Astrocyte (in vitro differentiated cells and primary cell): ENCODE measurements at regions not wholly inside any gene's neighbourhood (a gene's known extent, or its start where the extent isn't known, plus 50 kb on each side); places are given as distances from the start of the nearest gene placed in this dataset.

Experiments used
- DNase-seq: peaks from one replicate; pipeline ENCODE4 v3.0.0-alpha.2; 2010; ENCODE audit warnings: low read depth
- FAIRE-seq: peaks from 2 replicates; lab custom pipeline; 2011; peaks lifted over from hg19 to GRCh38; lab: Jason Lieb, UNC
- H2AFZ ChIP-seq: 2 replicates; pipeline ENCODE4 v1.6.0; 2012; ENCODE audit warnings: low read depth, low read length, inconsistent platforms
- H3K27ac ChIP-seq: 2 replicates; pipeline ENCODE4 v1.5.1; 2011; ENCODE audit warnings: low read depth, low read length, inconsistent platforms
- H3K27me3 ChIP-seq: 2 replicates; pipeline ENCODE4 v1.6.0; 2011; ENCODE audit warnings: low read length, inconsistent platforms; ENCODE audit not compliant: insufficient read depth
- H3K36me3 ChIP-seq: 2 replicates; pipeline ENCODE4 v1.5.1; 2011; ENCODE audit warnings: low read length, inconsistent platforms; ENCODE audit not compliant: insufficient read depth
- H3K4me1 ChIP-seq: 2 replicates; pipeline ENCODE4 v1.5.1; 2011; ENCODE audit warnings: low read length, inconsistent platforms; ENCODE audit not compliant: insufficient read depth
- H3K4me2 ChIP-seq: 2 replicates; pipeline ENCODE4 v1.6.0; 2012; ENCODE audit warnings: low read length, inconsistent platforms
- H3K4me3 ChIP-seq: 2 replicates; pipeline ENCODE4 v1.5.1; 2011; ENCODE audit warnings: low read depth, mild to moderate bottlenecking, low read length, inconsistent platforms; ENCODE audit not compliant: insufficient read depth
- H3K79me2 ChIP-seq: 2 replicates; pipeline ENCODE4 v1.6.0; 2012; ENCODE audit warnings: mild to moderate bottlenecking, low read length, inconsistent platforms; ENCODE audit not compliant: insufficient read depth
- H3K9ac ChIP-seq: 2 replicates; pipeline ENCODE4 v1.6.0; 2012; ENCODE audit warnings: mild to moderate bottlenecking, low read length, inconsistent platforms
- H3K9me3 ChIP-seq: 2 replicates; pipeline ENCODE4 v1.5.1; 2012; ENCODE audit warnings: low read depth, mild to moderate bottlenecking, low read length, inconsistent platforms; ENCODE audit not compliant: insufficient read depth
- H4K20me1 ChIP-seq: 2 replicates; pipeline ENCODE4 v1.6.0; 2012; ENCODE audit warnings: low read length, inconsistent platforms; ENCODE audit not compliant: insufficient read depth
- H3K27ac Mint-ChIP-seq: one replicate; pipeline ENCODE4 v1.8.0; 2021; ENCODE audit warnings: mild to moderate bottlenecking, mixed read lengths; ENCODE audit not compliant: unreplicated experiment
- H3K27me3 Mint-ChIP-seq: one replicate; pipeline ENCODE4 v1.8.0; 2021; ENCODE audit warnings: low read depth, mixed read lengths; ENCODE audit not compliant: unreplicated experiment
- H3K36me3 Mint-ChIP-seq: one replicate; pipeline ENCODE4 v1.8.0; 2021; ENCODE audit warnings: low read depth, mixed read lengths; ENCODE audit not compliant: unreplicated experiment
- H3K4me1 Mint-ChIP-seq: one replicate; pipeline ENCODE4 v1.8.0; 2021; ENCODE audit warnings: low read depth, mixed read lengths; ENCODE audit not compliant: unreplicated experiment
- H3K4me3 Mint-ChIP-seq: one replicate; pipeline ENCODE4 v1.8.0; 2021; ENCODE audit warnings: mild to moderate bottlenecking, moderate library complexity, mixed read lengths; ENCODE audit not compliant: unreplicated experiment
- H3K9me3 Mint-ChIP-seq: one replicate; pipeline ENCODE4 v1.8.0; 2021; ENCODE audit warnings: mild to moderate bottlenecking, mixed read lengths; ENCODE audit not compliant: unreplicated experiment
- CTCF ChIP-seq: IDR thresholded peaks from 2 replicates; pipeline ENCODE4 v1.5.1; 2011; ENCODE audit warnings: low read depth, mild to moderate bottlenecking, inconsistent platforms, low read length, moderate library complexity; ENCODE audit not compliant: insufficient read depth
- EZH2 ChIP-seq: IDR thresholded peaks from 2 replicates; pipeline ENCODE4 v1.6.1; 2012; ENCODE audit warnings: mild to moderate bottlenecking, low read length, inconsistent platforms; ENCODE audit not compliant: insufficient read depth

GRCh38 chr2:236503583-236503982 lies 66.0 kb upstream of the ACKR3 start:
- H3K36me3 Mint-ChIP-seq = no peaks in the 10 kb centered on the region
- no peak for FAIRE-seq

GRCh38 chr2:236505041-236505440 lies 64.6 kb upstream of the ACKR3 start:
- Histone ChIP-seq H2AFZ (no peak overlapping the region), H3K9ac (no peak overlapping the region), H3K4me2 (no peak overlapping the region), H4K20me1 (no peaks in the 10 kb centered on the region), H3K27me3 (peaks cover 22% of the 10 kb centered on the region), H3K27ac (no peak overlapping the region), H3K4me1 (no peaks in the 10 kb centered on the region), H3K36me3 (no peaks in the 10 kb centered on the region), H3K79me2 (no peaks in the 10 kb centered on the region), H3K9me3 (no peaks in the 10 kb centered on the region), H3K4me3 (no peak overlapping the region)
- Mint-ChIP-seq H3K27me3 (peaks cover 26% of the 10 kb centered on the region), H3K9me3 (peaks cover 29% of the 10 kb centered on the region), H3K36me3 (no peaks in the 10 kb centered on the region), H3K4me1 (no peaks in the 10 kb centered on the region), H3K27ac (no peak overlapping the region), H3K4me3 (no peak overlapping the region)
- FAIRE-seq = no peak
- DNase-seq = no peak
- no peak for TF ChIP-seq CTCF
- no peak for TF ChIP-seq EZH2

More at GRCh38 chr2:236503583-236503982, 66.0 kb upstream of the ACKR3 start:
- H3K27me3 Mint-ChIP-seq = peaks cover 23% of the 10 kb centered on the region
- H3K9me3 ChIP-seq = no peaks in the 10 kb centered on the region
- no peaks in the 10 kb centered on the region for H3K36me3 ChIP-seq
- no peak overlapping the region for H2AFZ ChIP-seq
- peaks cover 19% of the 10 kb centered on the region for H3K27me3 ChIP-seq
- peaks cover 2% of the 10 kb centered on the region for H3K4me1 Mint-ChIP-seq
- H3K4me2 ChIP-seq = no peak overlapping the region
- H3K4me3 Mint-ChIP-seq = no peak overlapping the region
- H3K27ac Mint-ChIP-seq = no peak overlapping the region
- no peaks in the 10 kb centered on the region for H3K79me2 ChIP-seq
- DNase-seq = no peak
- TF ChIP-seq EZH2 (no peak), CTCF (no peak)
- H3K4me3 ChIP-seq = no peak overlapping the region
- H4K20me1 ChIP-seq = no peaks in the 10 kb centered on the region
- no peak overlapping the region for H3K27ac ChIP-seq
- H3K4me1 ChIP-seq = no peaks in the 10 kb centered on the region
- H3K9ac ChIP-seq = no peak overlapping the region
- H3K9me3 Mint-ChIP-seq = peaks cover 30% of the 10 kb centered on the region

GRCh38 chr2:236505648-236506047 lies 64.0 kb upstream of the ACKR3 start:
- H3K9me3 Mint-ChIP-seq = peaks cover 29% of the 10 kb centered on the region
- peaks cover 21% of the 10 kb centered on the region for H3K27me3 ChIP-seq

More at GRCh38 chr2:236505648-236506047, 64.0 kb upstream of the ACKR3 start:
- Mint-ChIP-seq H3K4me1 (no peaks in the 10 kb centered on the region), H3K27ac (no peak overlapping the region), H3K36me3 (no peaks in the 10 kb centered on the region), H3K4me3 (no peak overlapping the region), H3K27me3 (peaks cover 26% of the 10 kb centered on the region)
- Histone ChIP-seq H3K79me2 (no peaks in the 10 kb centered on the region), H3K9ac (no peak overlapping the region), H3K9me3 (no peaks in the 10 kb centered on the region), H2AFZ (no peak overlapping the region), H3K4me3 (no peak overlapping the region), H3K4me2 (no peak overlapping the region), H3K4me1 (no peaks in the 10 kb centered on the region), H3K36me3 (no peaks in the 10 kb centered on the region), H3K27ac (no peak overlapping the region), H4K20me1 (no peaks in the 10 kb centered on the region)
- TF ChIP-seq EZH2 (no peak), CTCF (no peak)
- DNase-seq (no peak), FAIRE-seq (no peak)
